Esophagus muscularis mucosa (tissue), 4 donors: ENCODE measurements at regions not wholly inside any gene's neighbourhood (a gene's known extent, or its start where the extent isn't known, plus 50 kb on each side); places are given as distances from the start of the nearest gene placed in this dataset.

Source experiments
- DNase-seq: peaks from one replicate; pipeline ENCODE4 v3.0.0-alpha.2; 2017; ENCODE audit errors: extremely low spot score
- H3K27ac ChIP-seq, 4 donors: fragments of 200-600 bp; sonication (generic); replicated peaks in 1 of 4; 1 replicate in 3 of 4; 2 replicates in 1 of 4; pipeline ENCODE4 v1.5.1; 2016 to 2019; ENCODE audit warnings: mild to moderate bottlenecking in 1 of 4
- H3K27me3 ChIP-seq, 4 donors: fragments of 200-600 bp; sonication (generic); one replicate each; pipeline versions ENCODE4 v1.5.1 to v1.6.0; 2016 to 2019
- H3K36me3 ChIP-seq, 4 donors: fragments of 200-600 bp; sonication (generic); one replicate each; pipeline ENCODE4 v1.5.1; 2016 to 2019
- H3K4me1 ChIP-seq, 4 donors: fragments of 200-600 bp; sonication (generic); one replicate each; pipeline ENCODE4 v1.5.1; 2016 to 2019
- H3K4me3 ChIP-seq, 4 donors: fragments of 200-600 bp; sonication (generic); 1 replicate in 2 of 4; 2 replicates in 2 of 4; pipeline ENCODE4 v1.5.1; 2016 to 2019; ENCODE audit warnings: mild to moderate bottlenecking in 4 of 4, moderate library complexity in 1 of 4
- H3K9me3 ChIP-seq, 4 donors: fragments of 200-600 bp; sonication (generic); 1 replicate in 3 of 4; 2 replicates in 1 of 4; pipeline ENCODE4 v1.5.1; 2016 to 2019
- EP300 ChIP-seq: sonication (generic); formaldehyde crosslinking; IDR thresholded peaks from one replicate; pipeline ENCODE4 v1.6.1; 2017; ENCODE audit warnings: antibody characterized with exemption
- POLR2A ChIP-seq: fragments of 450-650 bp; IDR thresholded peaks from one replicate; pipeline ENCODE4 v1.6.1; 2017; ENCODE audit warnings: antibody characterized with exemption, moderate library complexity, mild to moderate bottlenecking, low read depth
- POLR2AphosphoS5 ChIP-seq, 2 donors: sonication (generic); formaldehyde crosslinking; IDR thresholded peaks; one replicate each; pipeline ENCODE4 v1.6.1; 2017; ENCODE audit warnings: antibody characterized with exemption in 2 of 2
- WGBS: methylation state at CpG from one replicate; pipeline ENCODE4 v1.1.5; 2018; 5-methylcytosine and 5-hydroxymethylcytosine counted together
- intact Hi-C: fragments of 100-400 bp; cut with DNase I; formaldehyde crosslinking; loops from one replicate; pipeline ENCODE4 v1.15.1; 2023
- TF ChIP-seq, protein P1 (sequence below), 3 experiments: fragments of 200-600 bp in 2 of 3; fragments of 450-650 bp in 1 of 3; sonication (generic) in 2 of 3; IDR thresholded peaks; one replicate each; pipeline ENCODE4 v1.5.1; 2017 to 2019; ENCODE audit warnings: antibody characterized with exemption in 3 of 3, mild to moderate bottlenecking in 2 of 3, moderate library complexity in 1 of 3

DNA sequence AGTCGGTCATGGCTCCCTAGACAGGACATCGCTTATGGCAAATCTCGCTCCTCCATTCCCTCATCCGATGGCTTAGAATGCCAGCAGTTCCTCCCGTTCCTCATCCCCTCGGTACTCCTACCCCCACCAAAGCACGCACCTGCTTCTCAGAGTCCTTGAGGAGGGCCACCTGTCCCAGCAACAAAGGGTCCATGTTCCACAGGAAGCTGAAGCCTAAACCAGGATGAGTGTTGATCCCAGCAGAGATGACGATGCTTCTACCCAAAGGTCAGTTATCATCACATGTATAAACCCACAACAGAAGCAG, 111.2 kb downstream of the THBS2 start:
- no peak for TF ChIP-seq POLR2A
- TF ChIP-seq POLR2AphosphoS5 (IDR thresholded peaks at IDR 0.05), result no peak
- no peak for TF ChIP-seq EP300
- TF ChIP-seq, protein P1, sequence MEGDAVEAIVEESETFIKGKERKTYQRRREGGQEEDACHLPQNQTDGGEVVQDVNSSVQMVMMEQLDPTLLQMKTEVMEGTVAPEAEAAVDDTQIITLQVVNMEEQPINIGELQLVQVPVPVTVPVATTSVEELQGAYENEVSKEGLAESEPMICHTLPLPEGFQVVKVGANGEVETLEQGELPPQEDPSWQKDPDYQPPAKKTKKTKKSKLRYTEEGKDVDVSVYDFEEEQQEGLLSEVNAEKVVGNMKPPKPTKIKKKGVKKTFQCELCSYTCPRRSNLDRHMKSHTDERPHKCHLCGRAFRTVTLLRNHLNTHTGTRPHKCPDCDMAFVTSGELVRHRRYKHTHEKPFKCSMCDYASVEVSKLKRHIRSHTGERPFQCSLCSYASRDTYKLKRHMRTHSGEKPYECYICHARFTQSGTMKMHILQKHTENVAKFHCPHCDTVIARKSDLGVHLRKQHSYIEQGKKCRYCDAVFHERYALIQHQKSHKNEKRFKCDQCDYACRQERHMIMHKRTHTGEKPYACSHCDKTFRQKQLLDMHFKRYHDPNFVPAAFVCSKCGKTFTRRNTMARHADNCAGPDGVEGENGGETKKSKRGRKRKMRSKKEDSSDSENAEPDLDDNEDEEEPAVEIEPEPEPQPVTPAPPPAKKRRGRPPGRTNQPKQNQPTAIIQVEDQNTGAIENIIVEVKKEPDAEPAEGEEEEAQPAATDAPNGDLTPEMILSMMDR (IDR thresholded peaks at IDR 0.05), result no peak
- H3K27me3 ChIP-seq, result no peaks in the 10 kb centered on the region
- no peak overlapping the region for H3K4me3 ChIP-seq
- H3K27ac ChIP-seq, result peak overlapping the region; percentile 56 to 79 (median 64)
- no peaks in the 10 kb centered on the region for H3K36me3 ChIP-seq
- WGBS, result 72% methylated on average over 8 of the region's 8 CpGs
- DNase-seq, result peak; percentile 90
- peaks cover 0 to 39% (median 38%) of the 10 kb centered on the region in 4 donors for H3K4me1 ChIP-seq
- intact Hi-C loops, result no loop called here
- H3K9me3 ChIP-seq, result no peaks in the 10 kb centered on the region

DNA sequence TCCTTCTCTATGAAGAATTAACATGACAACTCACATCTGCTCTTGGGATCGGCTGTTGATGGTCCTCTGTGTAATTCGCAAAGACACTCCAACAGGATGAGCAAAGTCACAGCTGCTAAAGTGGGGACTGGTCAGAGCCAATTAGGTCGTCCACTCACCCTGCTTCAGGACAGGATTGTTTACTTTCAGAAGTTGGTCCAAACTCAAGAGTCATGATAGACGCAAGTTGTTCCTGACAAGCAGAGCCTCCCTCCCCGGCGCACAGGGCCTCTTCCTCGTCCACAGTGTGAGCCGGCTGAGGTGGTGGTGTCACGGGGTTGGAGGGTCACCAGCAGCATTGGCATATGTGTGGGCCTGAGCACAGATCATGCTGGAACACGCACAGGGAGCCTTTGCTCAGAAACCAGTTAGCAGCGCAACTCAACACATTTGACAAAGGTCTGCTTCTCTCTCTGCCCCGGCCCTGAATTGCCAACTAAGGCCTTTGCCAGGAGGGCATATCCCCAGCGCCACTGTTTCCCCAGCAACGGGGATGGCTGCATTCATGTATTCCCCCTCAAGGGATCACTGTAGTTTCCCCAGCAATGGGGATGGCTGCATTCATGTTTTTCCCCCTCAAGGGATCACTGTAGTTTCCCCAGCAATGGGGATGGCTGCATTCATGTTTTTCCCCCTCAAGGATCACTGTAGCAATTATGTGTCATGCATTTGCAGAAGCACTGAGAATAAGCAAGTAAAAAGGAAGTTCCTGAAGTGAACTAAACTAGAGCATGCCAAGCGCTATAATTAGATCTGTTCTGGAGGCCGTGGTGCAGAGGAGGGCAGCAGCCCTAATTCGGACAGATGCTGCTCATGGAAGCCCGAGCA, 111.7 kb downstream of the THBS2 start:
- intact Hi-C loops, result no loop called here
- H3K9me3 ChIP-seq, result no peaks in the 10 kb centered on the region
- DNase-seq, result peak; percentile 95
- no peak overlapping the region for H3K4me3 ChIP-seq
- H3K4me1 ChIP-seq, result peaks cover 0 to 39% (median 38%) of the 10 kb centered on the region in 4 donors
- H3K27ac ChIP-seq, result peak overlapping the region; percentile 56 to 79 (median 64)
- H3K36me3 ChIP-seq, result no peaks in the 10 kb centered on the region
- H3K27me3 ChIP-seq, result no peaks in the 10 kb centered on the region
- 30% methylated on average over 17 of the region's 18 CpGs for WGBS
- peak; percentile 56 to 63 for TF ChIP-seq POLR2AphosphoS5 (IDR thresholded peaks at IDR 0.05)
- TF ChIP-seq, protein P1 (IDR thresholded peaks at IDR 0.05), result no peak

- 90% methylated on average over 11 of the region's 11 CpGs for WGBS
- Histone ChIP-seq H3K4me3 (no peak overlapping the region), H3K27me3 (no peaks in the 10 kb centered on the region), H3K4me1 (peaks cover 0 to 36% (median 33%) of the 10 kb centered on the region in 4 donors), H3K9me3 (no peaks in the 10 kb centered on the region), H3K36me3 (no peaks in the 10 kb centered on the region), H3K27ac (peak overlapping the region; percentile 14 to 79 (median 64))
- TF ChIP-seq EP300 (no peak), POLR2AphosphoS5 (IDR thresholded peaks at IDR 0.05) (no peak), POLR2A (no peak)
- TF ChIP-seq, protein P1 (IDR thresholded peaks at IDR 0.05), result no peak
- intact Hi-C loops, result no loop called here
- DNase-seq, result peak; percentile 86
Observed at GRCh38 chr6:169140986-169141495, 112.6 kb downstream of the THBS2 start.

- H3K4me3 ChIP-seq, result no peak overlapping the region
- H3K27ac ChIP-seq, result no peak overlapping the region
- WGBS, result 96% methylated on average over 32 of the region's 50 CpGs
- H3K9me3 ChIP-seq, result no peaks in the 10 kb centered on the region
- TF ChIP-seq POLR2AphosphoS5 (IDR thresholded peaks at IDR 0.05), result no peak
- TF ChIP-seq POLR2A, result no peak
- no peak for TF ChIP-seq EP300
- TF ChIP-seq, protein P1 (IDR thresholded peaks at IDR 0.05), result no peak
- DNase-seq, result peak; percentile 72
- intact Hi-C loops, result no loop called here
- no peaks in the 10 kb centered on the region for H3K36me3 ChIP-seq
- peaks cover 0 to 22% (median 22%) of the 10 kb centered on the region in 4 donors for H3K4me1 ChIP-seq
- no peaks in the 10 kb centered on the region for H3K27me3 ChIP-seq
Observed at GRCh38 chr6:169139179-169139971, 114.3 kb downstream of the THBS2 start.
